ENCODE measurements at regions not wholly inside any gene's neighbourhood (a gene's known extent, or its start where the extent isn't known, plus 50 kb on each side); places are given as distances from the start of the nearest gene placed in this dataset.

DNA sequence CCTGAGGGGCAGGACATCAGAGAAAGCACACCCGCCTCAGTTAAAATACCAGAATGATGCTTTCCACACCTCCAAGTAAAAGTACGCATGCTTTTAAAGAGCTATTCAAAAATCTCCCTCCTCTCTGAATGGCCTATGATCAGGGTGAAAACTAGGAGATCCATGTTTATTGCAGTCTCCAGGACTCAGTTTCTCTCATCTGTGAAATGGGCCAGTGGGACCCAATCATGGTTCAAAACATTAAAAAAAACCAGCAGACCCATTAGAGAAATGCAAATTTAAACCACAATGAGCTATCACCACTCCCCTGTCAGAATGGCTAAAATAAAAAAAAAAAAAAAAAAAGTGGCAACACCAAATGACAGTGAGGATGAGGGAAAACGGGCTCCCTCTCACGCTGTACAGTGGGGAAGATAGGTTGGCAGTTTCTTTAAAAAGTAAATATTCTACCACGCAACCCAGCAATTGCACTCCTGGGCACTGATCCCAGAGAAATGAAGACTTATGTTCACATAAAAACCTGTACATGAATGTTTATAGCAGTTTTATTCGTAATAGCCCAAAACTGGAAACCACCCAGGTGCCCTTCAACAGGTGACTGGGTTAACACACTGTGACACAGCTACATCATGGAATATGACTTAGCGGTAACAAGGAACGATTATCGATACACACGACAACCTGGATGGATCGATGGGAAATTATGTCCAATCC lies 242.7 kb downstream of the MN1 start:
- TF ChIP-seq, protein P1, sequence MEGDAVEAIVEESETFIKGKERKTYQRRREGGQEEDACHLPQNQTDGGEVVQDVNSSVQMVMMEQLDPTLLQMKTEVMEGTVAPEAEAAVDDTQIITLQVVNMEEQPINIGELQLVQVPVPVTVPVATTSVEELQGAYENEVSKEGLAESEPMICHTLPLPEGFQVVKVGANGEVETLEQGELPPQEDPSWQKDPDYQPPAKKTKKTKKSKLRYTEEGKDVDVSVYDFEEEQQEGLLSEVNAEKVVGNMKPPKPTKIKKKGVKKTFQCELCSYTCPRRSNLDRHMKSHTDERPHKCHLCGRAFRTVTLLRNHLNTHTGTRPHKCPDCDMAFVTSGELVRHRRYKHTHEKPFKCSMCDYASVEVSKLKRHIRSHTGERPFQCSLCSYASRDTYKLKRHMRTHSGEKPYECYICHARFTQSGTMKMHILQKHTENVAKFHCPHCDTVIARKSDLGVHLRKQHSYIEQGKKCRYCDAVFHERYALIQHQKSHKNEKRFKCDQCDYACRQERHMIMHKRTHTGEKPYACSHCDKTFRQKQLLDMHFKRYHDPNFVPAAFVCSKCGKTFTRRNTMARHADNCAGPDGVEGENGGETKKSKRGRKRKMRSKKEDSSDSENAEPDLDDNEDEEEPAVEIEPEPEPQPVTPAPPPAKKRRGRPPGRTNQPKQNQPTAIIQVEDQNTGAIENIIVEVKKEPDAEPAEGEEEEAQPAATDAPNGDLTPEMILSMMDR (IDR thresholded peaks at IDR 0.05; ENCODE audit: low read length): no peak
- no peak for TF ChIP-seq EZH2 (optimal IDR thresholded peaks at IDR 0.05; ENCODE audit: low read depth, low read length)

All from MM.1S (cell line).